Stromal cell of bone marrow (primary cell): ENCODE measurements at regions not wholly inside any gene's neighbourhood (a gene's known extent, or its start where the extent isn't known, plus 50 kb on each side); places are given as distances from the start of the nearest gene placed in this dataset.

ENCODE experiments used
- DNase-seq: peaks from one replicate; pipeline ENCODE4 v3.0.0-alpha.2; 2012; ENCODE audit warnings: low read depth

DNA sequence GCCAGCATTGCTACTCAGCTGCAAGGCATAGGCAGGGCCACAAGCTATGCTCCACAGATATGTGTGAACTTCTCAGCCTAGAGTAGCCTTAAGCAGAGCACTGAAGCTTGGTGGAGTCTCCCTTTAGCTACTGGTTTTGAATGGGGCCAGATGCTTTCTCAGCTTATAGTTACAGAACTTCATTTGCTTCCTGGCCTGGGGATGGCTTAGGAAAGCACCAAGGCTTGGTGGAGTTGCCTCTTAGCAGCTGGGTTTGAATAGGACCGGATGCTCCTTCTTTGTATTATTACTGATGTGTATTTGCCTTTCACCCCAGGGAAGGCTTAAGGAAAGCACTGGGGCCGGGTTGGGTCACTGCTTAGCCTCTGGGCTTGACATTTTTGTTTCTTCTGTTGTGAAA, 497.8 kb upstream of the SEMA6A start:
- no peak for DNase-seq

GRCh38 chr5:117065800-117066199, 491.2 kb upstream of the SEMA6A start:
- DNase-seq = no peak

DNA sequence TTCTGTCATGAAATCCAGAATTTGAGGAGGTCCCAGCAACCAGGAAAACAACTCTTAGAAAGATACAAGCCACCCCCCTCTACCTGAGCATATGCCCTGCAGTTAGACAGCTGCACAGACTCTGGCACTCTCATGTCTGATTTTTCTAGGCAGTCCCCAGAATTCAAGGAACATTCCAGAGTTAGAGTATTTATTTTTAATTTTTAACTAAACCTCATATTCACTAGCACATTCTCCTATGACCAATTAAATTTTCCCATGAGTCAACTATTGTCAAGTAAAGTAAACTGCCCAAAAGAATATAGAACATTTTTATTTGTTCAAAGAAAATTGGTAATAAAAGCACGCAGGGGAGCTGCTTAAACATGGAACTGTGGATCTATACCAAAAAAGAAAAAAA, 490.5 kb upstream of the SEMA6A start:
- no peak for DNase-seq

- no peak for DNase-seq
These were observed 485.5 kb upstream of the SEMA6A start for GRCh38 chr5:117060099-117060498.

GRCh38 chr5:117058740-117059139, 484.1 kb upstream of the SEMA6A start:
- no peak for DNase-seq

GRCh38 chr5:117055517-117055916, 480.9 kb upstream of the SEMA6A start:
- DNase-seq = no peak

- no peak for DNase-seq
These were observed 480.3 kb upstream of the SEMA6A start for GRCh38 chr5:117054911-117055310.

GRCh38 chr5:117054141-117054540, 479.5 kb upstream of the SEMA6A start:
- DNase-seq = no peak

DNA sequence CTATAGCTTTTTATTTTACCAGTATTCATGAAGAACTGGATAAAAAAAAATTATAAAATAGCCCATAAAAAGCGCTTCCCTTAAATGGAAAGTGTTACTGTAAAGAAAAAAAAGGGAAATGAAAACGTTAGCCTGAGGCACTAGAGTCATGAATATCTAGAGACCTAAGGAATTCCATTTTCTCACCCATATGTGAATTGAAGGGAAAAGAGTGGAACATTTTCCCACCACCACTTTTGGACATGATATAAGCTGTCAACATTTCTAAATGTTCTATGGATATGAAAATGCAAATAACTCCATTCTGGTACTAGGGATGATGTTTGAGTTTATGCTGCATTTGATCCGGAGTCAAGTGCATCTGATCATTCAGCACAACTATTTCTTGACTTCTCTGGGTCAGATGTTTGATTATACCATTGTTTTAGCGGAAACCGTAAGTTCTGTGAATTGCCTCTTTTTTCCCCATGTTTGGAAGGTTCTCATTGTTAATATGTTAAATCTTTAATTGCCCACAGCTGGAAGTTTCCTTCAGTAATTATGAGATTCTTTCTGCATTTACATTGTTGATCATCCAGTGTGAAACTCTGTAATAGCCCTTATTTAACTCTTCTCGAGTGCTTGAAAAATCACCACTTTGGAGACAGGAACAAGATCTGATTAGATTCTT, 467.4 kb upstream of the SEMA6A start:
- no peak for DNase-seq

DNA sequence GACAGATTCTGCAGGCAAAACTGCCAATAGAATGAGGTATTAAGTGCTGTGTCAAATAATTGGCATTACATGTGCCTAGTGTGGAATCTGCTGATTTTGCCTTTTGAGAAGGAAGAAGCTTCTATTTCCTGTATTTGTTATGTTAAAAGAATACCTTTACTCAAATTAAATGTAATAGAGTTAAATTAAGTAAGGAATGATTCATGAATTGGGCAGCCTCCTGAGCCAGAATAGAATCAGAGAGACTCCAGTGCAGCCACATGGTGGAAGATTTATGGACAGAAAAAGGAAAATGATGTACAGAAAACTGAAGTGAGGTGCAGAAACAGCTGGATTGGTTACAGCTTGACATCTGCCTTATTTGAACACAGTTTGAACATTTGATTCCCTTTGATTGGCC, 464.4 kb upstream of the SEMA6A start:
- DNase-seq = no peak

- no peak for DNase-seq
These were observed 452.8 kb upstream of the SEMA6A start for GRCh38 chr5:117027384-117027783.

DNA sequence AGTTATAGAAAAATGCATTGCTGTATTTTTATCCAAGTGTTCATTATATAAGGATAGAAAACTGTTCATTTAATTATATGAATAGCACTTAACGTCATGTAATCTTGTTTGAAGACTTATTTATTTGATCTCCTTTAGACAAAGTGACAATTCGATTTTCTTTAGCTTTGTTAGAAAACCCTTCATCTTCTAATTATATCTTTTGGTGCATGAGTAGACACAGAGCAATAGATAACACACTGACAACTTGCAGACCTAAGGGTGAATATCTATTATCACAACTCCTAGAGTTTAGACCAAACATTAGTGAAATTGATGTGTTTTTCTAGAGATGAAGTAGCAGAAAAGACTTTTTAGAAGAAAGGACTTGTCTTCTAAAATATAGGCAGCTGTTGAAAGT, 446.4 kb upstream of the SEMA6A start:
- no peak for DNase-seq

DNA sequence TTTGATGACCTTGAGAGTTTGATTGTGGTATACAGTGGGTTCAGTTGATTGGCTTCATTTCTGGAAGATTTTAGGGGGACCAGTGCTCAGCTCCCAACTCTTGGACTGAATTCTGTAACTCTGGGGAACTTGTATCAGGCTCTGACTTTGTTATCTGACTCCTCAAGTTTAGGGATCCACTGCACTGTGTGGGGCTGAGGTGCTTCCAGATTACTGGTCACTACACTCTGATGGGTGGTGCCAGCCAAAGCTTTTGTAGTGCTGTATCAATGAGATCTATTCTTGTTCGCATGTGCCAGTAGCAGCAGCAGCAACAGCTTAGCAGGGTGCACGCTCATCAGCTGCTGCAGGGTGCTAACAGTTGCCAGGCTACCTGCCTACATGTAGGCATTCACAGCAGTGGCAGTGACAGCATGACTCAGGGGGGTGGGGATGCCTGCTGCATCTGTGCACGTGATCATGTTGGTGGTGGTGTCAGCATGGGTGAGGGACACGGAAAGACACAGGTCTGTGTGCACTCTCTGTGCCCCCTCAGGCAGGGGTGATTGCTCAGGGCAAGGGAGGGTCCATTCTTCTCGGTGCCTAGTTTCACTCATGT, 438.8 kb upstream of the SEMA6A start:
- DNase-seq = no peak

- no peak for DNase-seq
These were observed 436.0 kb upstream of the SEMA6A start for GRCh38 chr5:117010574-117010973.

DNA sequence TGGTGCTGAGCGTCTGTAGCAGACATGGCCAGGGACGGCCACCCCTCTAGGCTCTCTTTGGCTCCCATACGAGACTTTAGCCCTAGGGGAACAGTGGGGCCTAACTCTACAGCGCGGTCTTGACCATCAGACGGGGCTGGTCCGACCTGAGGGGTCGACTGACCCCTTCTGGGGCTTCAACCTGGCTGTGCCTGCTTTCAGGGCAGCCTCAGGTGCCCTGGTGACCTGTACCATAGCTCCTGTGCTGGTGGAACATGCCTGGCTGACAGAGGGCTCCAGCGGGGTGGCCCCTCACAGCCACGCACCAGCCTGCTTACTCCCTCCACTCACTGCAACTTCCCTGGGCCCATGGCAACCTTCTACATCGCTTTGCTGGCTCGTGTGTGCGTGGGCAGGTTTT, 423.4 kb upstream of the SEMA6A start:
- DNase-seq = no peak

GRCh38 chr5:116992681-116993080, 418.1 kb upstream of the SEMA6A start:
- DNase-seq = no peak

GRCh38 chr5:116989995-116990394, 415.4 kb upstream of the SEMA6A start:
- DNase-seq = no peak

GRCh38 chr5:116982035-116982434, 407.4 kb upstream of the SEMA6A start:
- DNase-seq = no peak

- DNase-seq = no peak
These were observed 406.0 kb upstream of the SEMA6A start for GRCh38 chr5:116980581-116980980.

DNA sequence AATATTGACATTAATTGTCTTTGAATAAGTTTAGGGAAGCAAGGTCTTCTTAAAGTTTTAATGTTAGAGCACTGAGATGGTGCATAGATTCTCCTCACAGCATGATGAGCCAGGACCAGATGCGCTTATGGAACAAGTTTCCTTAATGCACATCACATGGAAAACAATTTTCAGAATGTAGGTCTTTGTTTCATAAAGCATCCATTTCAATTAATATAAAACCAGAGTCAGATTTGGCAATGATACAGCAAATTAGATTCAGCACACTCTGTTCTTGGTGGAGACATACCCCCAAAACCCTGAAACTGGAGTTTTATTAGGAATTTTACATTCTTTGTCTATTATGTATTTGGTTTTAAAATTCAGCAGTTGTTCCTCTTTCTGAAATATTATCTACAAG, 402.1 kb upstream of the SEMA6A start:
- DNase-seq = no peak

GRCh38 chr5:116971131-116971530, 396.5 kb upstream of the SEMA6A start:
- DNase-seq = no peak

- DNase-seq = no peak
These were observed 395.7 kb upstream of the SEMA6A start for GRCh38 chr5:116970318-116970717.

DNA sequence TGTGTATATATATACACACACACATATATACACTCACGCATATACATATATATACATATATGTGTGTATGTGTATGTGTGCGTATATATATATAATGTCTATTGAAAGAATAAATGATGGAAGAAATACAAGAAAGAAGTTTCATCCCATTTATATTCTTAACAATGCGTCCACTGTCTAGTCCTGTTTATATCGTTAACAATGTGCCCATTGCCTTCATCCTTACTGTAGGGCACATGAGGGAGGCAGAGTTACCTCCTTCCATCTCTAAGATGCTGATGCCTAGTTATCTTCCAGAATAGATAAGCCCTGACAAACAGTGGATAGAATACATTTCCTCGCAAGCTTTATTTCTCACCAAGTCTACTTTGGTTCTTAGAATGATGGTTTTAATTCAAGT, 389.8 kb upstream of the SEMA6A start:
- no peak for DNase-seq

GRCh38 chr5:116961021-116961420, 386.4 kb upstream of the SEMA6A start:
- no peak for DNase-seq
